Loucy (cell line): ENCODE measurements at regions not wholly inside any gene's neighbourhood (a gene's known extent, or its start where the extent isn't known, plus 50 kb on each side); places are given as distances from the start of the nearest gene placed in this dataset.

ENCODE experiments used
- H2AFZ ChIP-seq: fragments of 200-600 bp; sonication (generic); 2 replicates; pipeline ENCODE4 v1.6.0; 2016; ENCODE audit warnings: antibody characterized with exemption, mild to moderate bottlenecking, low read length, moderate library complexity
- H3F3A ChIP-seq: fragments of 200-600 bp; 2 replicates; pipeline ENCODE4 v1.6.0; 2016; ENCODE audit warnings: antibody characterized with exemption, low read depth, mild to moderate bottlenecking
- H3K27me3 ChIP-seq: fragments of 200-600 bp; sonication (generic); 2 replicates; pipeline ENCODE4 v1.6.1; 2014; ENCODE audit warnings: low read length, mild to moderate bottlenecking; ENCODE audit not compliant: insufficient read depth, poor library complexity, severe bottlenecking
- H3K36me3 ChIP-seq: fragments of 200-600 bp; sonication (generic); 2 replicates; pipeline ENCODE4 v1.6.1; 2016; ENCODE audit warnings: low read length; ENCODE audit not compliant: insufficient read depth
- H3K4me1 ChIP-seq: fragments of 200-600 bp; sonication (generic); 2 replicates; pipeline ENCODE4 v1.5.1; 2014; ENCODE audit warnings: low read length, mild to moderate bottlenecking; ENCODE audit not compliant: insufficient read depth, poor library complexity, severe bottlenecking
- H3K4me2 ChIP-seq: fragments of 200-600 bp; sonication (generic); 2 replicates; pipeline ENCODE4 v1.6.0; 2014; ENCODE audit warnings: antibody characterized with exemption, low read length, low read depth, mild to moderate bottlenecking; ENCODE audit not compliant: poor library complexity, severe bottlenecking
- H3K4me3 ChIP-seq: fragments of 200-600 bp; sonication (generic); 2 replicates; pipeline ENCODE4 v1.5.1; 2014; ENCODE audit warnings: low read length, mild to moderate bottlenecking, mixed read lengths; ENCODE audit not compliant: poor library complexity, severe bottlenecking
- H3K79me2 ChIP-seq: fragments of 200-600 bp; sonication (generic); 2 replicates; pipeline ENCODE4 v1.6.1; 2014; ENCODE audit warnings: low read length; ENCODE audit not compliant: insufficient read depth
- H3K9ac ChIP-seq: fragments of 200-600 bp; sonication (generic); 2 replicates; pipeline ENCODE4 v1.6.0; 2014; ENCODE audit warnings: mild to moderate bottlenecking, low read depth, low read length, moderate library complexity; ENCODE audit not compliant: poor library complexity, severe bottlenecking
- H3K9me2 ChIP-seq: fragments of 200-600 bp; sonication (generic); replicated peaks from 2 replicates; pipeline ENCODE4 v1.6.1; 2016; ENCODE audit warnings: low read depth, low read length, mixed read lengths
- H3K9me3 ChIP-seq: fragments of 200-600 bp; sonication (generic); 2 replicates; pipeline ENCODE4 v1.6.1; 2014; ENCODE audit warnings: mild to moderate bottlenecking, antibody characterized with exemption, low read length, low read depth; ENCODE audit not compliant: insufficient read depth
- H4K20me1 ChIP-seq: fragments of 200-600 bp; sonication (generic); 2 replicates; pipeline ENCODE4 v1.6.0; 2014; ENCODE audit warnings: antibody characterized with exemption, low read length, mild to moderate bottlenecking; ENCODE audit not compliant: insufficient read depth, poor library complexity, severe bottlenecking
- CTCF ChIP-seq: fragments of 200-600 bp; sonication (generic); conservative IDR thresholded peaks from 2 replicates; pipeline ENCODE4 v1.5.1; 2014; ENCODE audit warnings: mild to moderate bottlenecking, antibody characterized with exemption, low read length
- EZH2phosphoT487 ChIP-seq: fragments of 200-600 bp; IDR thresholded peaks from 2 replicates; pipeline ENCODE4 v1.6.1; 2018; ENCODE audit warnings: antibody characterized with exemption, mild to moderate bottlenecking, moderate library complexity, borderline replicate concordance

GRCh38 chr19:30318936-30319335, 53.2 kb upstream of the ZNF536 start:
- Histone ChIP-seq H4K20me1 (no peaks in the 10 kb centered on the region), H3K4me1 (no peaks in the 10 kb centered on the region), H3K79me2 (no peaks in the 10 kb centered on the region), H3K9me2 (no peaks in the 10 kb centered on the region), H2AFZ (no peak overlapping the region), H3F3A (no peaks in the 10 kb centered on the region), H3K4me2 (no peak overlapping the region), H3K4me3 (no peak overlapping the region), H3K9ac (no peak overlapping the region), H3K36me3 (no peaks in the 10 kb centered on the region), H3K27me3 (no peaks in the 10 kb centered on the region), H3K9me3 (no peaks in the 10 kb centered on the region)
- no peak for TF ChIP-seq EZH2phosphoT487
- TF ChIP-seq CTCF = no peak

GRCh38 chr19:30319411-30319810, 52.8 kb upstream of the ZNF536 start:
- no peak for TF ChIP-seq EZH2phosphoT487
- TF ChIP-seq CTCF = no peak
- H3K9ac ChIP-seq = no peak overlapping the region
- H3K4me3 ChIP-seq = no peak overlapping the region
- no peaks in the 10 kb centered on the region for H3K27me3 ChIP-seq
- H3K9me3 ChIP-seq = no peaks in the 10 kb centered on the region
- H3K36me3 ChIP-seq = no peaks in the 10 kb centered on the region
- no peak overlapping the region for H2AFZ ChIP-seq
- no peak overlapping the region for H3K4me2 ChIP-seq
- no peaks in the 10 kb centered on the region for H3K9me2 ChIP-seq
- no peaks in the 10 kb centered on the region for H4K20me1 ChIP-seq
- H3K79me2 ChIP-seq = no peaks in the 10 kb centered on the region
- no peaks in the 10 kb centered on the region for H3F3A ChIP-seq
- no peaks in the 10 kb centered on the region for H3K4me1 ChIP-seq

- Histone ChIP-seq H3K79me2 (no peaks in the 10 kb centered on the region), H3K9me2 (no peaks in the 10 kb centered on the region), H3K4me3 (no peak overlapping the region), H3K36me3 (no peaks in the 10 kb centered on the region), H3K9ac (no peak overlapping the region), H2AFZ (no peak overlapping the region), H3K4me2 (no peak overlapping the region), H4K20me1 (no peaks in the 10 kb centered on the region), H3F3A (no peaks in the 10 kb centered on the region), H3K9me3 (no peaks in the 10 kb centered on the region), H3K27me3 (no peaks in the 10 kb centered on the region), H3K4me1 (no peaks in the 10 kb centered on the region)
- no peak for TF ChIP-seq EZH2phosphoT487
- TF ChIP-seq CTCF = no peak
Measured at GRCh38 chr19:30319876-30320275, 52.3 kb upstream of the ZNF536 start.
